Astrocyte of the spinal cord (primary cell): ENCODE measurements at regions not wholly inside any gene's neighbourhood (a gene's known extent, or its start where the extent isn't known, plus 50 kb on each side); places are given as distances from the start of the nearest gene placed in this dataset.

ENCODE experiments used
- DNase-seq: peaks from one replicate; pipeline ENCODE4 v3.0.0; 2011; ENCODE audit warnings: low read depth, low spot score
- H3K4me3 ChIP-seq: 2 replicates; pipeline ENCODE4 v1.5.1; 2011; ENCODE audit warnings: low read depth, mild to moderate bottlenecking, low read length, moderate library complexity
- in situ Hi-C: cut with HindIII; loops from 2 replicates; pipeline ENCODE4 v1.10.0; 2017; ENCODE audit warnings: low sequenced_read_pairs
- TF ChIP-seq, protein P1 (sequence below): IDR thresholded peaks from 2 replicates; pipeline ENCODE4 v1.5.1; 2012; ENCODE audit warnings: low read depth, mild to moderate bottlenecking, low read length, inconsistent platforms

DNA sequence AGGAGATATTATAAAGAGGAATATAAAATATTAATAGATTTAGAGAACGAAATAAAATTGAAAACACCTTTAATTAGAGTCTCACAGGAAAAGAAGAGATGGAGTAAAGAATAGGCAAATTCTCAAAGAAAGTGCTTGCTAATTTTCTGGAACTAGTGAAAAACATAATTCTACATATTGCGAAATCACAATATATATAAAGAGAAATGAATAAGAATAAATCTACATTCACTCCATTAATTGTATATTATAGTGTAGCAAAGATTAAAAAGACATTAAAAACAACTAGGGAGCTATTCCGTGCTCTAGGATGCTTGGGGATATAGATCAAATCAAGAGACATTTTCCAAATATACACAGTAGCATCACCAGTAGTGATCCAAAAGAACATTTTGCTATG is 685.2 kb upstream of the NCAM2 start:
- in situ Hi-C loops, result no loop called here

GRCh38 chr21:20315042-20315441 is 683.2 kb upstream of the NCAM2 start:
- in situ Hi-C loops, result no loop called here
- no peak for DNase-seq
- TF ChIP-seq, protein P1, sequence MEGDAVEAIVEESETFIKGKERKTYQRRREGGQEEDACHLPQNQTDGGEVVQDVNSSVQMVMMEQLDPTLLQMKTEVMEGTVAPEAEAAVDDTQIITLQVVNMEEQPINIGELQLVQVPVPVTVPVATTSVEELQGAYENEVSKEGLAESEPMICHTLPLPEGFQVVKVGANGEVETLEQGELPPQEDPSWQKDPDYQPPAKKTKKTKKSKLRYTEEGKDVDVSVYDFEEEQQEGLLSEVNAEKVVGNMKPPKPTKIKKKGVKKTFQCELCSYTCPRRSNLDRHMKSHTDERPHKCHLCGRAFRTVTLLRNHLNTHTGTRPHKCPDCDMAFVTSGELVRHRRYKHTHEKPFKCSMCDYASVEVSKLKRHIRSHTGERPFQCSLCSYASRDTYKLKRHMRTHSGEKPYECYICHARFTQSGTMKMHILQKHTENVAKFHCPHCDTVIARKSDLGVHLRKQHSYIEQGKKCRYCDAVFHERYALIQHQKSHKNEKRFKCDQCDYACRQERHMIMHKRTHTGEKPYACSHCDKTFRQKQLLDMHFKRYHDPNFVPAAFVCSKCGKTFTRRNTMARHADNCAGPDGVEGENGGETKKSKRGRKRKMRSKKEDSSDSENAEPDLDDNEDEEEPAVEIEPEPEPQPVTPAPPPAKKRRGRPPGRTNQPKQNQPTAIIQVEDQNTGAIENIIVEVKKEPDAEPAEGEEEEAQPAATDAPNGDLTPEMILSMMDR, result no peak
- H3K4me3 ChIP-seq, result no peak overlapping the region

More for the DNA sequence above, 685.2 kb upstream of the NCAM2 start:
- H3K4me3 ChIP-seq, result no peak overlapping the region
- DNase-seq, result no peak
- TF ChIP-seq, protein P1, result no peak

- no peak for DNase-seq
- no peak overlapping the region for H3K4me3 ChIP-seq
- in situ Hi-C loops, result no loop called here
- TF ChIP-seq, protein P1, result no peak
Observed at GRCh38 chr21:20329636-20330035, 668.6 kb upstream of the NCAM2 start.

GRCh38 chr21:20330652-20331051 is 667.6 kb upstream of the NCAM2 start:
- in situ Hi-C loops, result no loop called here
- DNase-seq, result no peak
- H3K4me3 ChIP-seq, result no peak overlapping the region
- TF ChIP-seq, protein P1, result no peak

DNA sequence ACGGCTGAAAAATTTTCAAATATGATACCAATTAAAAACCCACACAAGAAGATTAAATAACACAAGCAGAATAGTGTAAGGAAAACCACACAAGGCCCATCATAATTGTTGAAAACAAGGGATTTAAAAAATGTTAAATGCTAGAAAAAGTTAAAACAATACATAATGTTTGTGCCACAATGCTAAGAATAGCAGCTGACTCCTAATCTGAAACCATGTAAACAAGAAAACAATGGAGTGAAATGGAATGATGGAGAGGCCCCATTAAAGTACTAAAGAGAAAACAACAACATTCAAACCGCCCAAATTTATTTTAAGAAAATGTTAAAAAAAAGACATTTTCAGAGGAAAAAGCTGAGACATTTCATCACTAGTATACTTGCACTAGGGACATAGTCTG is 663.6 kb upstream of the NCAM2 start:
- H3K4me3 ChIP-seq, result no peak overlapping the region
- in situ Hi-C loops, result no loop called here
- no peak for DNase-seq
- TF ChIP-seq, protein P1, result no peak

GRCh38 chr21:20341431-20341830 is 656.8 kb upstream of the NCAM2 start:
- no peak for DNase-seq
- TF ChIP-seq, protein P1, result no peak
- in situ Hi-C loops, result no loop called here
- no peak overlapping the region for H3K4me3 ChIP-seq

GRCh38 chr21:20343186-20343585 is 655.0 kb upstream of the NCAM2 start:
- H3K4me3 ChIP-seq, result no peak overlapping the region
- DNase-seq, result no peak
- TF ChIP-seq, protein P1, result no peak
- in situ Hi-C loops, result no loop called here
